OCI-LY7 (cell line): ENCODE measurements at regions not wholly inside any gene's neighbourhood (a gene's known extent, or its start where the extent isn't known, plus 50 kb on each side); places are given as distances from the start of the nearest gene placed in this dataset.

ENCODE experiments used
- EZH2phosphoT487 ChIP-seq: fragments of 200-600 bp; sonication (generic); IDR thresholded peaks from 2 replicates; pipeline ENCODE4 v1.6.1; 2018; ENCODE audit warnings: low read depth, borderline replicate concordance, mild to moderate bottlenecking, mixed run types, antibody characterized with exemption, low read length, moderate library complexity, mixed read lengths
- TF ChIP-seq, protein P1 (sequence below): fragments of 200-600 bp; sonication (generic); conservative IDR thresholded peaks from 2 replicates; pipeline ENCODE4 v1.5.1; 2014; ENCODE audit warnings: mild to moderate bottlenecking, antibody characterized with exemption, low read length, moderate library complexity, mixed read lengths

GRCh38 chr22:49664371-49664881 is 163.2 kb downstream of the BRD1 start:
- TF ChIP-seq, protein P1, sequence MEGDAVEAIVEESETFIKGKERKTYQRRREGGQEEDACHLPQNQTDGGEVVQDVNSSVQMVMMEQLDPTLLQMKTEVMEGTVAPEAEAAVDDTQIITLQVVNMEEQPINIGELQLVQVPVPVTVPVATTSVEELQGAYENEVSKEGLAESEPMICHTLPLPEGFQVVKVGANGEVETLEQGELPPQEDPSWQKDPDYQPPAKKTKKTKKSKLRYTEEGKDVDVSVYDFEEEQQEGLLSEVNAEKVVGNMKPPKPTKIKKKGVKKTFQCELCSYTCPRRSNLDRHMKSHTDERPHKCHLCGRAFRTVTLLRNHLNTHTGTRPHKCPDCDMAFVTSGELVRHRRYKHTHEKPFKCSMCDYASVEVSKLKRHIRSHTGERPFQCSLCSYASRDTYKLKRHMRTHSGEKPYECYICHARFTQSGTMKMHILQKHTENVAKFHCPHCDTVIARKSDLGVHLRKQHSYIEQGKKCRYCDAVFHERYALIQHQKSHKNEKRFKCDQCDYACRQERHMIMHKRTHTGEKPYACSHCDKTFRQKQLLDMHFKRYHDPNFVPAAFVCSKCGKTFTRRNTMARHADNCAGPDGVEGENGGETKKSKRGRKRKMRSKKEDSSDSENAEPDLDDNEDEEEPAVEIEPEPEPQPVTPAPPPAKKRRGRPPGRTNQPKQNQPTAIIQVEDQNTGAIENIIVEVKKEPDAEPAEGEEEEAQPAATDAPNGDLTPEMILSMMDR: no peak
- TF ChIP-seq EZH2phosphoT487: no peak
